Mesendoderm (in vitro differentiated cells): ENCODE measurements at regions not wholly inside any gene's neighbourhood (a gene's known extent, or its start where the extent isn't known, plus 50 kb on each side); places are given as distances from the start of the nearest gene placed in this dataset.

Experiments
- DNase-seq: peaks from one replicate; pipeline ENCODE4 v3.0.0; 2013
- H2AK5ac ChIP-seq: 2 replicates; pipeline ENCODE4 v1.6.1; 2013; ENCODE audit warnings: low read length, inconsistent platforms
- H2BK120ac ChIP-seq: 2 replicates; pipeline ENCODE4 v1.6.1; 2013; ENCODE audit warnings: low read depth, mild to moderate bottlenecking, low read length, moderate library complexity, mixed read lengths
- H2BK15ac ChIP-seq: replicated peaks from 2 replicates; pipeline ENCODE4 v1.6.1; 2013; ENCODE audit warnings: low read depth, mild to moderate bottlenecking, moderate library complexity
- H2BK5ac ChIP-seq: 2 replicates; pipeline ENCODE4 v1.6.1; 2013; ENCODE audit warnings: low read length, inconsistent platforms
- H3K18ac ChIP-seq: 2 replicates; pipeline ENCODE4 v1.6.1; 2013; ENCODE audit warnings: mild to moderate bottlenecking, low read length, mixed read lengths
- H3K23ac ChIP-seq: one replicate; pipeline ENCODE4 v1.6.1; 2013; ENCODE audit warnings: low read length
- H3K27ac ChIP-seq: 2 replicates; pipeline ENCODE4 v1.5.1; 2013; ENCODE audit warnings: low read depth, mild to moderate bottlenecking, inconsistent platforms, low read length, moderate library complexity
- H3K27me3 ChIP-seq: 2 replicates; pipeline ENCODE4 v1.6.1; 2013; ENCODE audit warnings: low read length, control low read depth, mild to moderate bottlenecking, inconsistent platforms; ENCODE audit not compliant: insufficient read depth, poor library complexity
- H3K36me3 ChIP-seq: 2 replicates; pipeline ENCODE4 v1.6.1; 2013; ENCODE audit warnings: low read length, inconsistent platforms; ENCODE audit not compliant: control insufficient read depth, insufficient read depth
- H3K4ac ChIP-seq: one replicate; pipeline ENCODE4 v1.6.1; 2013; ENCODE audit warnings: low read depth, mild to moderate bottlenecking, low read length, moderate library complexity
- H3K4me1 ChIP-seq: 2 replicates; pipeline ENCODE4 v1.6.1; 2013; ENCODE audit warnings: low read depth, low read length, inconsistent platforms; ENCODE audit not compliant: control insufficient read depth
- H3K4me2 ChIP-seq: 2 replicates; pipeline ENCODE4 v1.6.1; 2013; ENCODE audit warnings: low read length
- H3K4me3 ChIP-seq: 2 replicates; pipeline ENCODE4 v1.5.1; 2013; ENCODE audit warnings: mild to moderate bottlenecking, low read length
- H3K56ac ChIP-seq: one replicate; pipeline ENCODE4 v1.6.1; 2013; ENCODE audit warnings: low read length
- H3K79me1 ChIP-seq: 2 replicates; pipeline ENCODE4 v1.6.1; 2013; ENCODE audit warnings: low read length, inconsistent platforms
- H3K79me2 ChIP-seq: 2 replicates; pipeline ENCODE4 v1.6.1; 2013; ENCODE audit warnings: mild to moderate bottlenecking, low read length; ENCODE audit not compliant: control insufficient read depth, insufficient read depth
- H3K9ac ChIP-seq: 2 replicates; pipeline ENCODE4 v1.6.1; 2013; ENCODE audit warnings: low read length, inconsistent platforms
- H4K5ac ChIP-seq: one replicate; pipeline ENCODE4 v1.6.1; 2013; ENCODE audit warnings: low read length
- H4K8ac ChIP-seq: one replicate; pipeline ENCODE4 v1.6.1; 2013; ENCODE audit warnings: low read depth, mild to moderate bottlenecking, control low read depth, low read length, moderate library complexity
- WGBS: extraction: QIAGEN DNeasy Blood & Tissue Kit; methylation state at CpG from one replicate; pipeline ENCODE4 v1.1.7; 2013; ENCODE audit warnings: low lambda C conversion rate, missing lambda C conversion rate; ENCODE audit not compliant: insufficient coverage; ENCODE audit errors: extremely low coverage; 5-methylcytosine and 5-hydroxymethylcytosine counted together

DNA sequence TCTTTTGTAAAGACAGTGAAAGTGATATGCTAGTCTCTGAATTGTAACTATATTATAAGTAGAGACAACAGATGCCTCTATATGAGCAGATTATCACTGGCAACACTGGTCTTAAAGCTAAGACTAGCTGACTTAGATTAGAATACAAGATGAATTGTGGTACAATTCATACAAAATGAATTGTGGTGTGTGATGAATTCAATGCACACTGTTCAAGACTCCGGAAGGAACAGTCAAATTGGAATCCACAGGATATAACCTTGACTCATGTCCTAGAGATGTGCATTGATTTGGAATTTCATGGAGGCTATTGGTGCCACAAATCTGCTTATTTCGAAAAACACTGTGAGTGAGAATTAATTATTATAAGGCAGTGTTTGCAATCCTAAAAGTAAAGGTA, 701.8 kb downstream of the PCDH7 start:
- H3K36me3 ChIP-seq, result no peaks in the 10 kb centered on the region
- no peak overlapping the region for H4K5ac ChIP-seq
- H3K56ac ChIP-seq, result no peak overlapping the region
- no peak overlapping the region for H4K8ac ChIP-seq
- no peaks in the 10 kb centered on the region for H3K27me3 ChIP-seq
- no peak for DNase-seq
- H2BK15ac ChIP-seq, result no peak overlapping the region
- H2BK5ac ChIP-seq, result no peak overlapping the region
- no peaks in the 10 kb centered on the region for H3K79me1 ChIP-seq
- no peak overlapping the region for H2AK5ac ChIP-seq
- no peak overlapping the region for H2BK120ac ChIP-seq
- WGBS, result no CpG with 5 or more reads among the region's 2 CpGs
- H3K27ac ChIP-seq, result no peak overlapping the region
- no peak overlapping the region for H3K4me3 ChIP-seq
- no peaks in the 10 kb centered on the region for H3K4me1 ChIP-seq
- H3K9ac ChIP-seq, result no peak overlapping the region
- H3K23ac ChIP-seq, result no peak overlapping the region
- H3K79me2 ChIP-seq, result no peaks in the 10 kb centered on the region
- H3K4me2 ChIP-seq, result no peak overlapping the region
- no peak overlapping the region for H3K4ac ChIP-seq
- no peak overlapping the region for H3K18ac ChIP-seq

DNA sequence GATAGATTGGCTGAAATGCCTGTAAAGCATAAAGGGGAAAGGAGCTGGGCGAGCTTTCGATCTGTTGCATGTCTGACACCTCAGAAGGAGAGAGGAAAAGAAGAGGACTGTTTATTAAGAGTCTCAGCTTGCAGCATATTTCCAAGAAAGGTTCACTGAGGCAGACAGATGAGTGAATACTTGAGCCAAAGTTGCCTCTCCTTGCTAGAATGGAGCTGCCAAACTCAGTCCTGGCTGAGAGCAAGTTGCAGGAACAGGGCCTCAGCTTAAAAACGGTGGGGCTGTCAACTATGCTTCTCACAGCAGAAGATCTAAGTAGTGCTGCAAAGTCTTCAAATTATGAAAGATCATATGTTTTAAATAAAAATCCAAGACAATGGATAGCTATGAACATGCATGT, 707.5 kb downstream of the PCDH7 start:
- WGBS, result no CpG with 5 or more reads among the region's 3 CpGs
- no peak overlapping the region for H4K5ac ChIP-seq
- no peak overlapping the region for H3K18ac ChIP-seq
- H3K79me2 ChIP-seq, result no peaks in the 10 kb centered on the region
- H3K36me3 ChIP-seq, result no peaks in the 10 kb centered on the region
- H3K9ac ChIP-seq, result no peak overlapping the region
- H3K4me3 ChIP-seq, result no peak overlapping the region
- no peak overlapping the region for H4K8ac ChIP-seq
- no peaks in the 10 kb centered on the region for H3K79me1 ChIP-seq
- H3K4ac ChIP-seq, result no peak overlapping the region
- H3K4me2 ChIP-seq, result no peak overlapping the region
- H3K23ac ChIP-seq, result no peak overlapping the region
- H2BK15ac ChIP-seq, result no peak overlapping the region
- H3K27ac ChIP-seq, result no peak overlapping the region
- no peak overlapping the region for H2BK5ac ChIP-seq
- H2AK5ac ChIP-seq, result no peak overlapping the region
- DNase-seq, result no peak
- H3K4me1 ChIP-seq, result no peaks in the 10 kb centered on the region
- no peak overlapping the region for H3K56ac ChIP-seq
- no peaks in the 10 kb centered on the region for H3K27me3 ChIP-seq
- no peak overlapping the region for H2BK120ac ChIP-seq

DNA sequence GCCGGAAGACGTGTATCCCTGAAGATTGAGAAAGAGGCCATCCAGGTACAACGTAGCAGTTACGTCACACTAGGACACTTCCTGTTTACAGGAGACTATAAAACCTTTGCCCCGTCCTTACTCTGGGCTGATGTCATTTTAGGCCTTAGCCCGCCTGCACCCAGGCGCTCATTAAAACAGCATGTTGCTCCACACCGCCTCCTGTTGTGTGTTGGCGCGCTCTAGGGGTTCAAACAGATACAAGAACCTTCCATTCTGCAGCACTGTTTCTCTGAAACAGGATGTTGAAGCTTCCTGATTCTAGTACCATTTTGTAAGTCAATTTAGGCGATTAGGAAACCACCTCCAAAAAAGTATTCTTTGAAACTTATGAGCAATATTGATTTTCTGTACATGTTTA, 722.1 kb downstream of the PCDH7 start:
- H2AK5ac ChIP-seq, result no peak overlapping the region
- peak; percentile 73 for DNase-seq
- no peak overlapping the region for H3K4ac ChIP-seq
- no CpG with 5 or more reads among the region's 11 CpGs for WGBS
- no peak overlapping the region for H3K4me3 ChIP-seq
- no peak overlapping the region for H2BK120ac ChIP-seq
- H3K27me3 ChIP-seq, result no peaks in the 10 kb centered on the region
- H3K9ac ChIP-seq, result no peak overlapping the region
- H3K36me3 ChIP-seq, result no peaks in the 10 kb centered on the region
- H3K23ac ChIP-seq, result no peak overlapping the region
- no peaks in the 10 kb centered on the region for H3K4me1 ChIP-seq
- H2BK15ac ChIP-seq, result no peak overlapping the region
- H3K56ac ChIP-seq, result no peak overlapping the region
- no peak overlapping the region for H2BK5ac ChIP-seq
- no peak overlapping the region for H3K4me2 ChIP-seq
- H4K8ac ChIP-seq, result no peak overlapping the region
- no peak overlapping the region for H4K5ac ChIP-seq
- no peak overlapping the region for H3K18ac ChIP-seq
- no peaks in the 10 kb centered on the region for H3K79me2 ChIP-seq
- H3K79me1 ChIP-seq, result no peaks in the 10 kb centered on the region
- H3K27ac ChIP-seq, result no peak overlapping the region

DNA sequence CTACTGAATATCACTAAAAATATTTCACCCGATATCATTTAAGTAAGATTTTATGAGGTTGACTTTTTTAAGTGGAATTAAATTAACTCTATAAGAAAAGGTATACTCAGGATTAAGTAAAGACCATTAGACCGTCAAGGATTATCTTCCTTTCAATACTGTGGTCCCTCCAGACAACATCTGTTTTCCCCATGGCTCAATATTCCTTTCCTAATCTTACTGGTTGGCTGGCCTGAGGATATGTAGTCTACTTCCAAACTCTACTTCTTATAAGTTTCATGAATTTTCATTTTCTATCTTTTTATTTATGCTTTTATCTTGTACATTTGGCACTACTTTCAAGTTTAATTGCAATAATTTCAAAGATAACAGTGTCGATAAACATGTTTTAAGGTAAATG, 725.4 kb downstream of the PCDH7 start:
- H3K23ac ChIP-seq, result no peak overlapping the region
- no peaks in the 10 kb centered on the region for H3K79me1 ChIP-seq
- DNase-seq, result no peak
- no peaks in the 10 kb centered on the region for H3K4me1 ChIP-seq
- no peak overlapping the region for H3K9ac ChIP-seq
- no peak overlapping the region for H2BK5ac ChIP-seq
- H4K8ac ChIP-seq, result no peak overlapping the region
- H3K4ac ChIP-seq, result no peak overlapping the region
- no peak overlapping the region for H2BK15ac ChIP-seq
- no peak overlapping the region for H3K4me2 ChIP-seq
- H4K5ac ChIP-seq, result no peak overlapping the region
- H3K56ac ChIP-seq, result no peak overlapping the region
- no peaks in the 10 kb centered on the region for H3K79me2 ChIP-seq
- no peak overlapping the region for H3K27ac ChIP-seq
- no peak overlapping the region for H3K4me3 ChIP-seq
- no peak overlapping the region for H2BK120ac ChIP-seq
- no peaks in the 10 kb centered on the region for H3K36me3 ChIP-seq
- H3K27me3 ChIP-seq, result no peaks in the 10 kb centered on the region
- H3K18ac ChIP-seq, result no peak overlapping the region
- no peak overlapping the region for H2AK5ac ChIP-seq
- WGBS, result no CpG with 5 or more reads among the region's 3 CpGs

DNA sequence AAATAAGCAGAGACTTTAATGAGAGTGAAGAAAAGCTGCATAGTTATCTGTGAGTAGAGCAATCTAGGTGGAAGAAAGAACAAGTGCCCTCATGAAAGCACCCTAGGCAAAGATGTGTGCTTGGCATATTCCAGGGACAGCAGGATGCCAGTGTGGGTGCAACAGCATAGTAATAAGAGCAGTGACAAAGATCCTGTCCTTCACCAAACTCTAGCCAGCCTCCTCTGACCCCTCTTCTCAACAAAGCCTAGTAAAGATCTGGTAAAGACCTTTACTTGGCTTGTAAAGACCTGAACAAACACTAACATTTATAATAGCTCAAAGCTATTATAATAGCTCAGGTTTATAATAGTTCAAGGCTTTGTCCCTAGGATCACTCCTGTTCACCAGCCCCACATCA, 735.4 kb downstream of the PCDH7 start:
- Histone ChIP-seq H2AK5ac (no peak overlapping the region), H3K4me2 (no peak overlapping the region), H3K56ac (no peak overlapping the region), H3K79me2 (no peaks in the 10 kb centered on the region), H2BK120ac (no peak overlapping the region), H4K8ac (no peak overlapping the region), H3K27ac (no peak overlapping the region), H3K4ac (no peak overlapping the region), H3K79me1 (no peaks in the 10 kb centered on the region), H2BK15ac (no peak overlapping the region), H3K27me3 (no peaks in the 10 kb centered on the region), H3K36me3 (no peaks in the 10 kb centered on the region), H3K18ac (no peak overlapping the region), H4K5ac (no peak overlapping the region), H3K4me3 (no peak overlapping the region), H3K4me1 (no peaks in the 10 kb centered on the region), H3K23ac (no peak overlapping the region), H3K9ac (no peak overlapping the region), H2BK5ac (no peak overlapping the region)
- no peak for DNase-seq

DNA sequence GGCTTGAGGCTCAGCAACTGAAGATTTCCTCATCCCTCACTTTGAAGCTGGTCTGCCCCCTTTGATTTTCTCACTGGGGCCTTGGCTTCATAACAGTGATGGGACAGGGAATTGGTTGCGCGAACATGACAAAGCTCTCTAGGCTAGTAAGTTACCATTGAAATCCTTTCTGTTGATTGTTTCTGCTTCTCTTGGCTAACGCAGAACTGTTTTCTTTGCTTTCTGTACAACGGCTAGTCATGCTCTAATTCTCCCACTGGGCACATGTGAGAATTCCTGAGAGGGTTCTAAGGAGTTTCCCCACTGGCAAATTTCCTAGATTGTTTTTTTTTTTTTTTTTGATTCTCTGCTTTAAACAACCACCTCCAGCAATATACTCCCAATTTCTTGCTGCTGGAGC, 738.6 kb downstream of the PCDH7 start:
- Histone ChIP-seq H3K27ac (no peak overlapping the region), H3K4me2 (no peak overlapping the region), H3K4me3 (no peak overlapping the region), H3K4ac (no peak overlapping the region), H4K8ac (no peak overlapping the region), H3K36me3 (no peaks in the 10 kb centered on the region), H2AK5ac (no peak overlapping the region), H3K18ac (no peak overlapping the region), H3K79me1 (no peaks in the 10 kb centered on the region), H2BK120ac (no peak overlapping the region), H3K4me1 (no peaks in the 10 kb centered on the region), H3K23ac (no peak overlapping the region), H2BK5ac (no peak overlapping the region), H3K56ac (no peak overlapping the region), H3K9ac (no peak overlapping the region), H2BK15ac (no peak overlapping the region), H3K27me3 (no peaks in the 10 kb centered on the region), H4K5ac (no peak overlapping the region), H3K79me2 (no peaks in the 10 kb centered on the region)
- DNase-seq, result no peak
- no CpG with 5 or more reads among the region's 4 CpGs for WGBS
